ENCODE measurements at regions not wholly inside any gene's neighbourhood (a gene's known extent, or its start where the extent isn't known, plus 50 kb on each side); places are given as distances from the start of the nearest gene placed in this dataset.
A peak's percentile ranks its signal among the peaks of the same experiment; 100 is the strongest.

DNA sequence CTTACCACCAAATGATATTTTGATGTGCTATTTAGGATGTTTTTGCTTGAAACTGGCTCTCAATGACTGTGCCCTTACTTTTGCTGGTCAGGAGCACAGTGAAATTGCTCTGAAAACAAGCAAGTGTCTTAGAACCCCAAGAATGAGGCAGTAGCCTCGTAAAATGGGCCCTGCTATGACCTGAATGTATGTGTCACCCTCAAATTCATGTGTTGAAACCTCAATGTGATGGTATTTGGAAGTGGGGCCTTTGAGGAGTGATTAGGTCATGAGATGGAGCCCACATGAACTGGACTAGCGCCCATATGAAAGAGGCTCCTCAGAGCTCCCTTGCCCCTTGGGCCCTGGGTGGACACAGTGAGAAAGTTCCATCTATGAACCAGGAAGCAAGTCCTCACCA lies 155.2 kb downstream of the ZIC5 start:
- no peak for DNase-seq
- Histone ChIP-seq H3K27me3 (ENCODE audit: insufficient read depth, low read depth) (peaks cover 9% of the 10 kb centered on the region; the same call in 1 of the 2 replicates), H3K9me3 (ENCODE audit: insufficient read depth, low read depth) (no peaks in the 10 kb centered on the region), H3K4me2 (no peak overlapping the region), H3K79me2 (ENCODE audit: low read depth) (no peaks in the 10 kb centered on the region), H3K36me3 (ENCODE audit: low read depth) (no peaks in the 10 kb centered on the region), H3K9me2 (ENCODE audit: insufficient read depth) (no peaks in the 10 kb centered on the region), H3K4me3 (no peak overlapping the region), H2AFZ (no peak overlapping the region), H3F3A (ENCODE audit: insufficient read depth, low read depth) (no peaks in the 10 kb centered on the region), H3K4me1 (replicated peaks; ENCODE audit: insufficient read depth) (no peaks in the 10 kb centered on the region), H4K20me1 (ENCODE audit: insufficient read depth) (no peaks in the 10 kb centered on the region), H3K27ac (no peak overlapping the region)
- BruUV-seq (replicated peaks) = no TSS peak
- CTCF ChIA-PET = no interaction called here
- no peak for TF ChIP-seq EZH2 (IDR thresholded peaks at IDR 0.05; ENCODE audit: low read depth)
- no peak for TF ChIP-seq CTCF (conservative IDR thresholded peaks at IDR 0.05)
- POLR2A ChIA-PET (ENCODE audit: unreplicated experiment) = no interaction called here
- intact Hi-C loops (cut with micrococcal nuclease; ENCODE audit: unreplicated experiment) = no loop called here

GRCh38 chr13:99813336-99814095 lies 158.1 kb downstream of the ZIC5 start:
- no peaks in the 10 kb centered on the region for H3K79me2 ChIP-seq (ENCODE audit: low read depth)
- no TSS peak for BruUV-seq (replicated peaks)
- no peak for TF ChIP-seq CTCF (conservative IDR thresholded peaks at IDR 0.05)
- TF ChIP-seq EZH2 (IDR thresholded peaks at IDR 0.05; ENCODE audit: low read depth) = no peak
- H3F3A ChIP-seq (ENCODE audit: insufficient read depth, low read depth) = no peaks in the 10 kb centered on the region
- intact Hi-C loops (cut with micrococcal nuclease; ENCODE audit: unreplicated experiment) = no loop called here
- 0 out of 2 replicates have a peak, but pooled peaks cover 3% of the 10 kb centered on the region for H3K9me2 ChIP-seq (ENCODE audit: insufficient read depth)
- H3K27me3 ChIP-seq (ENCODE audit: insufficient read depth, low read depth) = peaks cover 9% of the 10 kb centered on the region; the same call in 1 of the 2 replicates
- no peaks in the 10 kb centered on the region for H4K20me1 ChIP-seq (ENCODE audit: insufficient read depth)
- no peaks in the 10 kb centered on the region for H3K4me1 ChIP-seq (replicated peaks; ENCODE audit: insufficient read depth)
- H2AFZ ChIP-seq = no peak overlapping the region
- H3K36me3 ChIP-seq (ENCODE audit: low read depth) = no peaks in the 10 kb centered on the region
- ChIA-PET CTCF (no interaction called here), POLR2A (ENCODE audit: unreplicated experiment) (no interaction called here)
- DNase-seq = no peak
- H3K9me3 ChIP-seq (ENCODE audit: insufficient read depth, low read depth) = no peaks in the 10 kb centered on the region
- no peak overlapping the region for H3K4me2 ChIP-seq
- no peak overlapping the region for H3K27ac ChIP-seq
- H3K4me3 ChIP-seq = no peak overlapping the region

DNA sequence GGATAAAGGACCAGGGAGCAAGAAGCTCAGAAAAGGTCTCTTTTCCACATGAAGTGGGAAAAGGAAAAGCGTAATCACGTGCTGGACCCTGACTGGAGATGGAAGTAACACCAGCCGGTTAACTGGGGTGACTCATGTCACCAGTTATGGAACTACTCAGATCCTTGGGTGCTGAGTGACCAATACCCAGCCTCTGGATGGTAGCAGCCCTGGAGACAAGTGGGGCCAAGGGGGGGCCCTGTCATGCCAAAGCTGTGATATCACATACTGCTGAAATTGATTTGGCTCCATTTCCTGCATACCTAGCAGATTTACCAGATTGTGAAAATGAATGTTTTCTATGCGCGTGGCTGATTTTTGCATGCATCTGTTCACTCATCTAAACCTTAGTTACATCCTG lies 158.9 kb downstream of the ZIC5 start:
- no peaks in the 10 kb centered on the region for H3K36me3 ChIP-seq (ENCODE audit: low read depth)
- POLR2A ChIA-PET (ENCODE audit: unreplicated experiment) = no interaction called here
- H4K20me1 ChIP-seq (ENCODE audit: insufficient read depth) = no peaks in the 10 kb centered on the region
- H3K9me3 ChIP-seq (ENCODE audit: insufficient read depth, low read depth) = no peaks in the 10 kb centered on the region
- intact Hi-C loops (cut with micrococcal nuclease; ENCODE audit: unreplicated experiment) = no loop called here
- no TSS peak for BruUV-seq (replicated peaks)
- no peak overlapping the region for H2AFZ ChIP-seq
- peak; percentile 48 to 61 for DNase-seq
- no peaks in the 10 kb centered on the region for H3K4me1 ChIP-seq (replicated peaks; ENCODE audit: insufficient read depth)
- H3F3A ChIP-seq (ENCODE audit: insufficient read depth, low read depth) = no peaks in the 10 kb centered on the region
- TF ChIP-seq EZH2 (IDR thresholded peaks at IDR 0.05; ENCODE audit: low read depth) = no peak
- TF ChIP-seq CTCF (conservative IDR thresholded peaks at IDR 0.05) = no peak
- no peak overlapping the region for H3K4me2 ChIP-seq
- 0 out of 2 replicates have a peak, but pooled peaks cover 3% of the 10 kb centered on the region for H3K9me2 ChIP-seq (ENCODE audit: insufficient read depth)
- peaks cover 9% of the 10 kb centered on the region; the same call in 1 of the 2 replicates for H3K27me3 ChIP-seq (ENCODE audit: insufficient read depth, low read depth)
- H3K79me2 ChIP-seq (ENCODE audit: low read depth) = no peaks in the 10 kb centered on the region
- H3K27ac ChIP-seq = no peak overlapping the region
- CTCF ChIA-PET = no interaction called here
- no peak overlapping the region for H3K4me3 ChIP-seq
